ENCODE measurements at regions not wholly inside any gene's neighbourhood (a gene's known extent, or its start where the extent isn't known, plus 50 kb on each side); places are given as distances from the start of the nearest gene placed in this dataset.

- Histone ChIP-seq H2AFZ (ENCODE audit: low read depth, low read length) (no peak overlapping the region), H3K9ac (ENCODE audit: low read length) (no peak overlapping the region), H3K27ac (ENCODE audit: low read length) (no peak overlapping the region), H3F3A (ENCODE audit: insufficient read depth, low read length, poor library complexity, severe bottlenecking) (no peaks in the 10 kb centered on the region), H3K9me2 (ENCODE audit: insufficient read depth, low read length) (no peaks in the 10 kb centered on the region), H3K27me3 (ENCODE audit: insufficient read depth, low read depth, low read length) (no peaks in the 10 kb centered on the region), H3K4me2 (ENCODE audit: low read length) (no peak overlapping the region), H4K20me1 (ENCODE audit: insufficient read depth) (no peaks in the 10 kb centered on the region), H3K9me3 (ENCODE audit: low read length) (no peaks in the 10 kb centered on the region), H3K79me2 (replicated peaks; ENCODE audit: insufficient read depth, low read length) (no peaks in the 10 kb centered on the region), H3K4me3 (ENCODE audit: low read length) (no peak overlapping the region), H3K36me3 (ENCODE audit: insufficient read depth, low read length) (no peaks in the 10 kb centered on the region)
- TF ChIP-seq SMC3 (conservative IDR thresholded peaks at IDR 0.05; ENCODE audit: poor library complexity) (no peak), MXI1 (conservative IDR thresholded peaks at IDR 0.05; ENCODE audit: poor library complexity, severe bottlenecking) (no peak), EZH2 (IDR thresholded peaks at IDR 0.05; ENCODE audit: borderline replicate concordance, insufficient read depth, low read length, poor library complexity, severe bottlenecking) (no peak), RAD21 (conservative IDR thresholded peaks at IDR 0.05) (no peak), CTCF (IDR thresholded peaks at IDR 0.05; ENCODE audit: poor library complexity, severe bottlenecking) (no peak), EP300 (conservative IDR thresholded peaks at IDR 0.05; ENCODE audit: poor library complexity, severe bottlenecking) (no peak), TAF1 (IDR thresholded peaks at IDR 0.05; ENCODE audit: low read depth) (no peak), POLR2AphosphoS5 (IDR thresholded peaks at IDR 0.05) (no peak), REST (IDR thresholded peaks at IDR 0.05; ENCODE audit: borderline replicate concordance) (no peak)
Observed at GRCh38 chr17:73703192-73703591, 58.9 kb upstream of the SDK2 start.

GRCh38 chr17:73703917-73704316 is 59.7 kb upstream of the SDK2 start:
- Histone ChIP-seq H3K9ac (ENCODE audit: low read length) (no peak overlapping the region), H4K20me1 (ENCODE audit: insufficient read depth) (no peaks in the 10 kb centered on the region), H3K4me3 (ENCODE audit: low read length) (no peak overlapping the region), H3K27ac (ENCODE audit: low read length) (no peak overlapping the region), H3K9me2 (ENCODE audit: insufficient read depth, low read length) (no peaks in the 10 kb centered on the region), H3K4me2 (ENCODE audit: low read length) (no peak overlapping the region), H2AFZ (ENCODE audit: low read depth, low read length) (no peak overlapping the region), H3K9me3 (ENCODE audit: low read length) (no peaks in the 10 kb centered on the region), H3F3A (ENCODE audit: insufficient read depth, low read length, poor library complexity, severe bottlenecking) (no peaks in the 10 kb centered on the region), H3K79me2 (replicated peaks; ENCODE audit: insufficient read depth, low read length) (no peaks in the 10 kb centered on the region), H3K36me3 (ENCODE audit: insufficient read depth, low read length) (no peaks in the 10 kb centered on the region), H3K27me3 (ENCODE audit: insufficient read depth, low read depth, low read length) (no peaks in the 10 kb centered on the region)
- TF ChIP-seq EP300 (conservative IDR thresholded peaks at IDR 0.05; ENCODE audit: poor library complexity, severe bottlenecking) (no peak), POLR2AphosphoS5 (IDR thresholded peaks at IDR 0.05) (no peak), REST (IDR thresholded peaks at IDR 0.05; ENCODE audit: borderline replicate concordance) (no peak), CTCF (IDR thresholded peaks at IDR 0.05; ENCODE audit: poor library complexity, severe bottlenecking) (no peak), EZH2 (IDR thresholded peaks at IDR 0.05; ENCODE audit: borderline replicate concordance, insufficient read depth, low read length, poor library complexity, severe bottlenecking) (no peak), SMC3 (conservative IDR thresholded peaks at IDR 0.05; ENCODE audit: poor library complexity) (no peak), TAF1 (IDR thresholded peaks at IDR 0.05; ENCODE audit: low read depth) (no peak)

Data from neural cell (in vitro differentiated cells).